Smooth muscle cell (in vitro differentiated cells): ENCODE measurements at regions not wholly inside any gene's neighbourhood (a gene's known extent, or its start where the extent isn't known, plus 50 kb on each side); places are given as distances from the start of the nearest gene placed in this dataset.

Source experiments
- DNase-seq: peaks from one replicate; lab custom pipeline; 2025; ENCODE audit not compliant: unreplicated experiment; lab: John Stamatoyannopoulos, UW
- H2AFZ ChIP-seq: fragments of 200-600 bp; sonication (generic); 2 replicates; pipeline ENCODE4 v1.6.0; 2016; ENCODE audit warnings: antibody characterized with exemption, low read depth, mild to moderate bottlenecking
- H3F3A ChIP-seq: fragments of 200-600 bp; sonication (generic); 2 replicates; pipeline ENCODE4 v1.6.0; 2017; ENCODE audit warnings: antibody characterized with exemption, low read depth
- H3K27ac ChIP-seq: fragments of 200-600 bp; sonication (generic); 2 replicates; pipeline ENCODE4 v1.5.1; 2016; ENCODE audit warnings: low read depth, mild to moderate bottlenecking
- H3K27me3 ChIP-seq: fragments of 200-600 bp; sonication (generic); 2 replicates; pipeline ENCODE4 v1.6.1; 2016; ENCODE audit warnings: low read depth, mild to moderate bottlenecking
- H3K36me3 ChIP-seq: fragments of 200-600 bp; sonication (generic); 2 replicates; pipeline ENCODE4 v1.5.1; 2016; ENCODE audit warnings: low read depth
- H3K4me1 ChIP-seq: fragments of 200-600 bp; sonication (generic); 2 replicates; pipeline ENCODE4 v1.5.1; 2016; ENCODE audit warnings: low read depth
- H3K4me2 ChIP-seq: fragments of 200-600 bp; sonication (generic); 2 replicates; pipeline ENCODE4 v1.6.0; 2016; ENCODE audit warnings: mild to moderate bottlenecking
- H3K4me3 ChIP-seq: fragments of 200-600 bp; sonication (generic); 2 replicates; pipeline ENCODE4 v1.5.1; 2016; ENCODE audit warnings: mild to moderate bottlenecking
- H3K79me2 ChIP-seq: fragments of 200-600 bp; sonication (generic); 2 replicates; pipeline ENCODE4 v1.6.0; 2016; ENCODE audit warnings: low read depth, mild to moderate bottlenecking
- H3K9ac ChIP-seq: fragments of 200-600 bp; sonication (generic); 2 replicates; pipeline ENCODE4 v1.6.0; 2016; ENCODE audit warnings: low read depth
- H3K9me3 ChIP-seq: fragments of 200-600 bp; sonication (generic); replicated peaks from 2 replicates; pipeline ENCODE4 v1.5.1; 2016; ENCODE audit warnings: low read depth
- H4K20me1 ChIP-seq: fragments of 200-600 bp; sonication (generic); 2 replicates; pipeline ENCODE4 v1.6.0; 2016; ENCODE audit warnings: low read depth
- whole genome bisulfite sequencing: methylation state at CpG from one replicate; pipeline ENCODE4 v1.1.7; 2016; ENCODE audit warnings: low lambda C conversion rate; 5-methylcytosine and 5-hydroxymethylcytosine counted together
- TF ChIP-seq, protein P1 (sequence below): fragments of 200-600 bp; sonication (generic); IDR thresholded peaks from 2 replicates; pipeline ENCODE4 v1.5.1; 2017; ENCODE audit warnings: borderline replicate concordance, mild to moderate bottlenecking, antibody characterized with exemption; ENCODE audit not compliant: insufficient read depth, poor library complexity, severe bottlenecking

DNA sequence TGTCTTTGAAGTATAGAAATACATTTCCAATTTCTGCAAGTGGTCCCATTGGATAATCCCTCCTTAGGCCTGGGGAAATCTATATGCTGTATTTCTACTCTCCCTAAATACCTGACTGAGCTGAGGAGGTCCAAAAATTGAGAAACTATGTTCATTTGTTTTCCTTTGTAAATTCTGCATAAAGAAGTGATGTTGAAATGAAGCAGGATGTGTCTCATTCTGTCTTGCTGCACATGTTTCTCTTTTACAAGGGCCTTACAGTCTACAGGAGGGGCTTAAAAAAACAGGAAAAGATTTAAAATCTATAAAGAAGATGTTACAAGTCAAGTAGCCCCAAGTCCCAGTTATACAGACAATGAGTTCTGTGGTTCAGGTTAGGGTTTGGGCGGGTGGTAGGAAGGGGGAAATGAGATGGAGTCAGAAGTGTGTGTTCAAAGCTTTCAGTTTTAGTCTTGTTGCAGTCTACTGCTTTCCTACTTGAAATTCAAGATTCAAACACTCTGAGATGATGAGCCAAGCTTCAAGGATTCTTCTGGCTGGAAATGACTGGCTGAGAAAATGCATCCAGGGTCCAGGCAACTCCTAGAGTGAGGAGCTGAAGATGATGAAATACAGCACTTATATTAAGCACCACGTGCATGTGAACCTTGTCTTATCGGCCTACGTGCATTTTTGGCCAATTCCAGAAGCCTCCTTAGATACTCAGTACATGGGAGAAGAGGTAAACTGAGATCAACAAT is 146.3 kb upstream of the CELF4 start:
- no peak overlapping the region for H3K4me2 ChIP-seq
- H3K4me3 ChIP-seq: no peak overlapping the region
- 89% methylated on average over 4 of the region's 4 CpGs for WGBS
- no peaks in the 10 kb centered on the region for H3F3A ChIP-seq
- TF ChIP-seq, protein P1, sequence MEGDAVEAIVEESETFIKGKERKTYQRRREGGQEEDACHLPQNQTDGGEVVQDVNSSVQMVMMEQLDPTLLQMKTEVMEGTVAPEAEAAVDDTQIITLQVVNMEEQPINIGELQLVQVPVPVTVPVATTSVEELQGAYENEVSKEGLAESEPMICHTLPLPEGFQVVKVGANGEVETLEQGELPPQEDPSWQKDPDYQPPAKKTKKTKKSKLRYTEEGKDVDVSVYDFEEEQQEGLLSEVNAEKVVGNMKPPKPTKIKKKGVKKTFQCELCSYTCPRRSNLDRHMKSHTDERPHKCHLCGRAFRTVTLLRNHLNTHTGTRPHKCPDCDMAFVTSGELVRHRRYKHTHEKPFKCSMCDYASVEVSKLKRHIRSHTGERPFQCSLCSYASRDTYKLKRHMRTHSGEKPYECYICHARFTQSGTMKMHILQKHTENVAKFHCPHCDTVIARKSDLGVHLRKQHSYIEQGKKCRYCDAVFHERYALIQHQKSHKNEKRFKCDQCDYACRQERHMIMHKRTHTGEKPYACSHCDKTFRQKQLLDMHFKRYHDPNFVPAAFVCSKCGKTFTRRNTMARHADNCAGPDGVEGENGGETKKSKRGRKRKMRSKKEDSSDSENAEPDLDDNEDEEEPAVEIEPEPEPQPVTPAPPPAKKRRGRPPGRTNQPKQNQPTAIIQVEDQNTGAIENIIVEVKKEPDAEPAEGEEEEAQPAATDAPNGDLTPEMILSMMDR: no peak
- H3K9ac ChIP-seq: no peak overlapping the region
- no peaks in the 10 kb centered on the region for H3K4me1 ChIP-seq
- no peaks in the 10 kb centered on the region for H3K79me2 ChIP-seq
- H3K36me3 ChIP-seq: no peaks in the 10 kb centered on the region
- no peak overlapping the region for H2AFZ ChIP-seq
- H3K27me3 ChIP-seq: no peaks in the 10 kb centered on the region
- no peaks in the 10 kb centered on the region for H3K9me3 ChIP-seq
- no peaks in the 10 kb centered on the region for H4K20me1 ChIP-seq
- no peak overlapping the region for H3K27ac ChIP-seq
- DNase-seq: no peak

DNA sequence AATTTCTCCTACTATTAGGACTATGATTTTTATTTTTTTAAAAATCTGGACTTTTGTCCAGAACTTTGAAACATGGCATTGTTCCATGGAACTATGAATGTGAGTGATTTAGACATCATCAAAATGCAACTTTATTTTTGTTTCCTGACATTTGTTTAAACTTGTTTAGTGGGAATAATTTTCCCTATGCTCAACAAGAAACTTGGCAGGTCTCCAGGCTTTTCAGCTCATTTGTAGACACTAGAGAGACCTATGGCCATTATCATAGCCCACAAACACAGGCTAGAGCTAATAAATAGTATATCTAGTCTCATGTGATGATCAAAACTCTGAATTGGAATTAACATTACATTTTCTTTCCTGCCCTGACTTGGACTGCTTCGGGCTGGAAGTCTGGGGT is 145.1 kb upstream of the CELF4 start:
- no peaks in the 10 kb centered on the region for H3K9me3 ChIP-seq
- no peak for DNase-seq
- H3K4me2 ChIP-seq: no peak overlapping the region
- no peaks in the 10 kb centered on the region for H3F3A ChIP-seq
- H3K4me3 ChIP-seq: no peak overlapping the region
- TF ChIP-seq, protein P1: no peak
- 89% methylated on average over 1 of the region's 1 CpG for WGBS
- no peak overlapping the region for H3K9ac ChIP-seq
- no peaks in the 10 kb centered on the region for H3K4me1 ChIP-seq
- no peaks in the 10 kb centered on the region for H3K27me3 ChIP-seq
- H3K79me2 ChIP-seq: no peaks in the 10 kb centered on the region
- H4K20me1 ChIP-seq: no peaks in the 10 kb centered on the region
- H3K36me3 ChIP-seq: no peaks in the 10 kb centered on the region
- H2AFZ ChIP-seq: no peak overlapping the region
- no peak overlapping the region for H3K27ac ChIP-seq

DNA sequence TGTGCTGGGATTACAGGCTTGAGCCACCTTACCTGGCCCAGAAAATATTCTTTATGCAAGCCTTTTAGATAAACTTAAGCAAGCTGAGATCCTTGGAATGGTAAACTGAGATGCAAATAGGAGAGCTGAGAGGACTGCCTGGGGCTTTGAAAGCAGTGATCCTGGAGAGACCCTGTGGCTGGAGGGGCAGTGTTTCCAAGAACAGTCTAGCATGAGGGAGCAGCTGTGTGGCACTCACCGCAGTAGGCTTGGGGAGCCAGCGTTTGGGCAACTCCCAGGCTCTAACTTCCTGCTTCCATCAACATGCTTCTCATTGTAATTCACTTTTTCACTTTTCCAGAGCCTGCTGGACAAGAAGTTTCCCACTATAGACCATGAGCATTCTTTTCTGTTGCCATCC is 144.1 kb upstream of the CELF4 start:
- no peaks in the 10 kb centered on the region for H3K27me3 ChIP-seq
- TF ChIP-seq, protein P1: no peak
- no peaks in the 10 kb centered on the region for H3K79me2 ChIP-seq
- no peaks in the 10 kb centered on the region for H3K36me3 ChIP-seq
- WGBS: 76% methylated on average over 2 of the region's 2 CpGs
- no peaks in the 10 kb centered on the region for H3F3A ChIP-seq
- DNase-seq: no peak
- no peak overlapping the region for H3K9ac ChIP-seq
- no peaks in the 10 kb centered on the region for H4K20me1 ChIP-seq
- no peaks in the 10 kb centered on the region for H3K4me1 ChIP-seq
- H2AFZ ChIP-seq: no peak overlapping the region
- H3K9me3 ChIP-seq: no peaks in the 10 kb centered on the region
- H3K4me3 ChIP-seq: no peak overlapping the region
- no peak overlapping the region for H3K4me2 ChIP-seq
- H3K27ac ChIP-seq: no peak overlapping the region

DNA sequence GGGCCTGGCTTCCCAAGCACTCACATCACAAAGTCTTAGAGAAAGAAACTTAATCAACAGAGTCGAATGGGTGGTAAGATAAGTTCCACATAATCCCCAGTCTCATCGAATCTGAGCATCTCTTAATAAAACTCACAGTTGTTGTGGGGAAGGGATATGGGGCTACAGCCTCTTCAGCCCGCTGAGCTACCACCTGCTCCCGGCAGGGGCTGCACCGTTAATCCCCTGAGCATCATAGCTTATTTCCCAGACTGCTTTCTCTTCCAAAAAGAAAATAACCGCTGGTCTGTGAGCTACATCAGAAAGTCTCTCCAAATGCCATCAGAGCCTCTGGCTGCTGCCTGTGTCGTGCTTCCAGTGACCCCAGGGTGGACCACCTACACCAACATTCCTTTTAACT is 139.4 kb upstream of the CELF4 start:
- no peaks in the 10 kb centered on the region for H3F3A ChIP-seq
- peaks cover 4% of the 10 kb centered on the region for H3K27me3 ChIP-seq
- H3K4me2 ChIP-seq: no peak overlapping the region
- DNase-seq: no peak
- TF ChIP-seq, protein P1: no peak
- no peaks in the 10 kb centered on the region for H3K4me1 ChIP-seq
- no peak overlapping the region for H2AFZ ChIP-seq
- H3K9me3 ChIP-seq: no peaks in the 10 kb centered on the region
- no peak overlapping the region for H3K4me3 ChIP-seq
- 89% methylated on average over 7 of the region's 7 CpGs for WGBS
- no peaks in the 10 kb centered on the region for H3K36me3 ChIP-seq
- H3K9ac ChIP-seq: no peak overlapping the region
- no peaks in the 10 kb centered on the region for H3K79me2 ChIP-seq
- H3K27ac ChIP-seq: no peak overlapping the region
- no peaks in the 10 kb centered on the region for H4K20me1 ChIP-seq
